DND-41 (cell line): ENCODE measurements at regions not wholly inside any gene's neighbourhood (a gene's known extent, or its start where the extent isn't known, plus 50 kb on each side); places are given as distances from the start of the nearest gene placed in this dataset.

Experiments
- ATAC-seq: fragments of 200-7000 bp; cut with Tn5 transposase; 3 replicates; pipeline ENCODE4 v1.9.1; 2021; ENCODE audit warnings: low read depth; ENCODE audit not compliant: insufficient read depth
- DNase-seq: peaks from one replicate; pipeline ENCODE4 v3.0.0-alpha.2; 2020
- H2AFZ ChIP-seq: 2 replicates; pipeline ENCODE4 v1.6.0; 2012; ENCODE audit warnings: low read depth, low read length
- H3K27ac ChIP-seq: 2 replicates; pipeline ENCODE4 v1.5.1; 2012; ENCODE audit warnings: low read length, inconsistent platforms
- H3K27me3 ChIP-seq: fragments of 200-600 bp; sonication (generic); 2 replicates; pipeline ENCODE4 v1.6.0; 2012; ENCODE audit warnings: low read length, mild to moderate bottlenecking, inconsistent platforms; ENCODE audit not compliant: insufficient read depth, poor library complexity
- H3K36me3 ChIP-seq: 2 replicates; pipeline ENCODE4 v1.5.1; 2012; ENCODE audit warnings: low read length, inconsistent platforms; ENCODE audit not compliant: insufficient read depth
- H3K4me1 ChIP-seq: 2 replicates; pipeline ENCODE4 v1.5.1; 2012; ENCODE audit warnings: mild to moderate bottlenecking, low read length; ENCODE audit not compliant: insufficient read depth
- H3K4me2 ChIP-seq: 2 replicates; pipeline ENCODE4 v1.6.0; 2012; ENCODE audit warnings: mild to moderate bottlenecking, moderate library complexity, low read length, inconsistent platforms; ENCODE audit not compliant: insufficient read depth
- H3K4me3 ChIP-seq, 2 experiments: fragments of 200-600 bp in 1 of 2; shearing (Covaris generic) in 1 of 2; 2 replicates each; pipeline ENCODE4 v1.5.1; 2012 to 2016; ENCODE audit warnings: inconsistent platforms in 2 of 2, low read length in 2 of 2, mild to moderate bottlenecking in 2 of 2, low read depth in 1 of 2, moderate library complexity in 1 of 2
- H3K79me2 ChIP-seq: 2 replicates; pipeline ENCODE4 v1.6.0; 2012; ENCODE audit warnings: low read length, inconsistent platforms; ENCODE audit not compliant: insufficient read depth
- H3K9ac ChIP-seq: 2 replicates; pipeline ENCODE4 v1.6.0; 2012; ENCODE audit warnings: low read depth, mild to moderate bottlenecking, inconsistent platforms, low read length, moderate library complexity
- H3K9me3 ChIP-seq: 2 replicates; pipeline ENCODE4 v1.5.1; 2012; ENCODE audit warnings: low read length, moderate library complexity, mild to moderate bottlenecking, inconsistent platforms; ENCODE audit not compliant: insufficient read depth, severe bottlenecking
- H4K20me1 ChIP-seq: 2 replicates; pipeline ENCODE4 v1.6.0; 2012; ENCODE audit warnings: low read length; ENCODE audit not compliant: insufficient read depth
- EZH2 ChIP-seq: IDR thresholded peaks from 3 replicates; pipeline ENCODE4 v1.6.1; 2012; ENCODE audit warnings: borderline replicate concordance, low read depth, mild to moderate bottlenecking, moderate library complexity, low read length, inconsistent platforms; ENCODE audit not compliant: severe bottlenecking
- TF ChIP-seq, protein P1 (sequence below): IDR thresholded peaks from 2 replicates; pipeline ENCODE4 v1.5.1; 2012; ENCODE audit warnings: borderline replicate concordance, low read length, moderate library complexity, mild to moderate bottlenecking; ENCODE audit not compliant: poor library complexity, severe bottlenecking; ENCODE audit errors: extremely low read depth

DNA sequence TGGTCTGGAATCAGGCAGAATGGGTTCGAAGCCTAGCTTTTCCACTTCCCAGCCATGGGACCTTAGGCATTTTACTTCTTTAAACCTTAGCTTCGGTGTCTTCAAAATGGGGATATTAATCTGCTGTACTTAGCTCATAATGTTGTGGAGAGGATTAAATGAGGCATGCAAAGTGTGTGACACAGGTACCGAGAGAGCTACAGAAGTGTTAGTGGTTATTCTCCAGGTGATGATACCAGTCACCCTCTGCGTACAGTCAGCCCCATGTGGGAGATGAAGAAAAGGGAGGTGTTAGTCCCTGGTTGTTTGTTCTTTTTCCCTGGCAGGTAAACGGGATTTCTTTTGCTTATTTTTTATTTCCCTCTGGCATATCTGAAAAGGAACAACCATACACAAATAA is 212.1 kb downstream of the PHLDA1 start:
- no peak for ATAC-seq
- no peaks in the 10 kb centered on the region for H3K9me3 ChIP-seq
- H3K9ac ChIP-seq: no peak overlapping the region
- no peaks in the 10 kb centered on the region for H3K79me2 ChIP-seq
- H2AFZ ChIP-seq: no peak overlapping the region
- no peaks in the 10 kb centered on the region for H3K36me3 ChIP-seq
- peaks cover 5% of the 10 kb centered on the region; the same call in 1 of the 2 replicates for H3K4me1 ChIP-seq
- no peaks in the 10 kb centered on the region for H4K20me1 ChIP-seq
- DNase-seq: no peak
- no peak overlapping the region for H3K27ac ChIP-seq
- H3K4me2 ChIP-seq: no peak overlapping the region
- no peak overlapping the region for H3K4me3 ChIP-seq
- TF ChIP-seq EZH2: no peak
- TF ChIP-seq, protein P1, sequence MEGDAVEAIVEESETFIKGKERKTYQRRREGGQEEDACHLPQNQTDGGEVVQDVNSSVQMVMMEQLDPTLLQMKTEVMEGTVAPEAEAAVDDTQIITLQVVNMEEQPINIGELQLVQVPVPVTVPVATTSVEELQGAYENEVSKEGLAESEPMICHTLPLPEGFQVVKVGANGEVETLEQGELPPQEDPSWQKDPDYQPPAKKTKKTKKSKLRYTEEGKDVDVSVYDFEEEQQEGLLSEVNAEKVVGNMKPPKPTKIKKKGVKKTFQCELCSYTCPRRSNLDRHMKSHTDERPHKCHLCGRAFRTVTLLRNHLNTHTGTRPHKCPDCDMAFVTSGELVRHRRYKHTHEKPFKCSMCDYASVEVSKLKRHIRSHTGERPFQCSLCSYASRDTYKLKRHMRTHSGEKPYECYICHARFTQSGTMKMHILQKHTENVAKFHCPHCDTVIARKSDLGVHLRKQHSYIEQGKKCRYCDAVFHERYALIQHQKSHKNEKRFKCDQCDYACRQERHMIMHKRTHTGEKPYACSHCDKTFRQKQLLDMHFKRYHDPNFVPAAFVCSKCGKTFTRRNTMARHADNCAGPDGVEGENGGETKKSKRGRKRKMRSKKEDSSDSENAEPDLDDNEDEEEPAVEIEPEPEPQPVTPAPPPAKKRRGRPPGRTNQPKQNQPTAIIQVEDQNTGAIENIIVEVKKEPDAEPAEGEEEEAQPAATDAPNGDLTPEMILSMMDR: no peak
- H3K27me3 ChIP-seq: no peaks in the 10 kb centered on the region

DNA sequence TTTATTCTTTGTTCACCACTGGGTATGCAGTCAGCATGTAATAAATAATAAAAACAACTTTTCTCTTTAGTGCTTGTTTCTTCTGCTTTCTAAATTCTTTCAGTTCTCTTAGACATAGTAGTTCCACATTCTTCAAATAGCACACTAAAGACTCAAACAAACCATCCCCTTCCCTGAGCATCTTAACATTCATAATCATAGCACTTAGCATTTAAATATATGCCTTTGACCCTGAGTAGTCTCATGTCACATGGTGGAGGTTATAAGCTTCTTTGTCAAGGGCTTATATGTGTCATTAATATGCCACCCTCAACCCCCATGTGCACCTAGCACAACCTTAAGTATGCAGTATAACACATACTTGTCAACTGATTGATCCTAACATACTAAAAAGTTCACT is 212.7 kb downstream of the PHLDA1 start:
- H3K27me3 ChIP-seq: no peaks in the 10 kb centered on the region
- no peak overlapping the region for H3K27ac ChIP-seq
- ATAC-seq: no peak
- H3K9me3 ChIP-seq: no peaks in the 10 kb centered on the region
- H3K9ac ChIP-seq: no peak overlapping the region
- no peak overlapping the region for H3K4me2 ChIP-seq
- H3K4me3 ChIP-seq: no peak overlapping the region
- TF ChIP-seq, protein P1: no peak
- TF ChIP-seq EZH2: no peak
- no peaks in the 10 kb centered on the region for H3K79me2 ChIP-seq
- DNase-seq: no peak
- no peaks in the 10 kb centered on the region for H3K36me3 ChIP-seq
- no peaks in the 10 kb centered on the region for H4K20me1 ChIP-seq
- peaks cover 5% of the 10 kb centered on the region; the same call in 1 of the 2 replicates for H3K4me1 ChIP-seq
- no peak overlapping the region for H2AFZ ChIP-seq

DNA sequence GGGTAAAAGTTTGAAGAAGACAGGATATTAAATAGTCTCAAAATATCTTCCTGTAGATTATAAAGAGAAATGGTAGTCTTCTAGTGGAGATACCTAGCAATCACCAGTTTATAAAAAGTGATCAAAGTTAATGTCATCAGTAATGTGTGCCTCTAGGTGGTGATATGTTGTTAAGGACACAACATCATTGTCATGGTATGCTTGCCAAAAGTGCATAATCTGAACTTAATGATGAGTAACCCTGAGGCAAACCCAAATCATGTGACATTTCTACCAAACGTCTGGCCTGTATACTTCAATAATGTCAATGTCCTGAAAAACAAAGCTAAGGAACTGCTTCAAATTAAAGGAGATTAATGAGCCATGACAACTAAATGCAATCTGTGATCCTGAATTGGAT is 214.7 kb downstream of the PHLDA1 start:
- Histone ChIP-seq H3K4me1 (peaks cover 5% of the 10 kb centered on the region; the same call in 1 of the 2 replicates), H3K27ac (no peak overlapping the region), H4K20me1 (no peaks in the 10 kb centered on the region), H3K4me3 (no peak overlapping the region), H3K9ac (no peak overlapping the region), H3K9me3 (no peaks in the 10 kb centered on the region), H3K79me2 (no peaks in the 10 kb centered on the region), H3K36me3 (no peaks in the 10 kb centered on the region), H3K4me2 (no peak overlapping the region), H3K27me3 (no peaks in the 10 kb centered on the region), H2AFZ (no peak overlapping the region)
- DNase-seq (no peak), ATAC-seq (no peak)
- TF ChIP-seq EZH2: no peak
- TF ChIP-seq, protein P1: no peak

DNA sequence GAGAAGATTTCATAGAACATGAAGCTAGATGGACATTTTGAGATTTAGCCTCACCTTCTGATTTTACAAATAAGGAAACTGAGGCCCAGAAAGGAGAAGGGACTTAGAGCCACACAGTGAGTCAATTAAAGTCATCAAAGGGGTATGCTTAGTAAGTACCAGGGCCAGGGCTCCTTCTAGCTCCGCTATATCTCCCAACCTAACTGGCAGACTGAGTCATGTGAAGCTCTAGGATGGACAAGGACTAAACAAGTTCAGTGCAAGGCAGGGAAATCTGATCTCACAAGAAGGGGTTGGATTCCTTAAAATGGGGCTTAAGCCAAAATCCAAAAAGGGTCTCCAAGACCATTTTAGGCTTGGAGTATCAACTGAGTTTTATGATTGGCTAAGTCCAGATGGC is 215.8 kb downstream of the PHLDA1 start:
- Histone ChIP-seq H3K4me2 (no peak overlapping the region), H3K27me3 (no peaks in the 10 kb centered on the region), H4K20me1 (no peaks in the 10 kb centered on the region), H3K36me3 (no peaks in the 10 kb centered on the region), H2AFZ (no peak overlapping the region), H3K27ac (no peak overlapping the region), H3K4me1 (peaks cover 5% of the 10 kb centered on the region; the same call in 1 of the 2 replicates), H3K9ac (no peak overlapping the region), H3K4me3 (no peak overlapping the region), H3K9me3 (no peaks in the 10 kb centered on the region), H3K79me2 (no peaks in the 10 kb centered on the region)
- DNase-seq (no peak), ATAC-seq (no peak)
- TF ChIP-seq EZH2: no peak
- TF ChIP-seq, protein P1: no peak
